Inflammatory macrophage treated with lipopolysaccharide for 4 hours (primary cell): ENCODE measurements at regions not wholly inside any gene's neighbourhood (a gene's known extent, or its start where the extent isn't known, plus 50 kb on each side); places are given as distances from the start of the nearest gene placed in this dataset.

Source experiments
- DNase-seq: peaks from one replicate; pipeline ENCODE4 v3.0.0-alpha.2; 2020

DNA sequence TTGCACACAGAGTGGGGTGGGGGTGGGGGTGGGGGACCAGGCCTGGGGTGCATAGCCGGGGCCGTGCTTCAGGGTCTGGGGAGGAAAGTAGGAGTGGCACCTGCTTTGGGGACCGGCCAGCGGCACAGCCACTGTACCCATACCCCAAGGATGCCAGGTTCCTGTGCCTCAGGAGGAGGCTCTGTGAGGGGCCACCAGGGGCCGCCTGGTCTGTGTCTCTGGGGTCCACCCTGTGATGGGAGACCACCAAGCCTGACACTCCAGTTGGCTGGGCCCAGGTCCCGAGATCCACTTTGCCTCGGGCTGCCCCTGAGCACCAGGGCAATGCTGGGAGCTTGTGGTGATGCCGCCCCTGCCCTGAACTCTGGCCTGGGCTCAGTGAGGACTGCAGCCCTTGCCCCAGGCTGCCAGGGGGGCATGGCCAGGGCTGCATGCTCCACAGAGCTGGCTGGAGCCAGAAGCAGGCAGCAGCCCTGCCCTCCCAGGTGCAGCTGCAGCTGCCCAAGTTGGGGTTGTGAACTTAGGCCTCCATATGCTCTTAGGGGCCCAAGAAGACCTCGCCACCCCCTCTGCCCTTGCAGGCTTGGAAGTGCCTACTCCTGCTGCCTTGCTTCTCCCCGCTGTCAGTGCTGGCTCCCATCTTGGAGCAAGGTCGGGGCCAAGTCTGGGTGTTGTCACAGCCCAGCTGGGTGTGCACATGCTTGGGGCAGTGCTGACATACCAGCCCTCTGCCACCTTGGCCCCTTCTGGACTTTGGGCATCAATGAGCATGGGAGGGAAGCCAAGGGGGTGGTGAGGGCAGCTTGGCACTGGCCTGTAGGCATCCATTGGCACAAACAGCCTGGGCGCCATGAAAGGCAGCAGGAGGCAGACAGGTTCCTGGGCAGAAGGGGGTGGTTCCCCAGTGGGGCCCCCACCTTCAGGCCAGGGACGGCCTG lies 123.3 kb upstream of the THY1 start:
- no peak for DNase-seq

DNA sequence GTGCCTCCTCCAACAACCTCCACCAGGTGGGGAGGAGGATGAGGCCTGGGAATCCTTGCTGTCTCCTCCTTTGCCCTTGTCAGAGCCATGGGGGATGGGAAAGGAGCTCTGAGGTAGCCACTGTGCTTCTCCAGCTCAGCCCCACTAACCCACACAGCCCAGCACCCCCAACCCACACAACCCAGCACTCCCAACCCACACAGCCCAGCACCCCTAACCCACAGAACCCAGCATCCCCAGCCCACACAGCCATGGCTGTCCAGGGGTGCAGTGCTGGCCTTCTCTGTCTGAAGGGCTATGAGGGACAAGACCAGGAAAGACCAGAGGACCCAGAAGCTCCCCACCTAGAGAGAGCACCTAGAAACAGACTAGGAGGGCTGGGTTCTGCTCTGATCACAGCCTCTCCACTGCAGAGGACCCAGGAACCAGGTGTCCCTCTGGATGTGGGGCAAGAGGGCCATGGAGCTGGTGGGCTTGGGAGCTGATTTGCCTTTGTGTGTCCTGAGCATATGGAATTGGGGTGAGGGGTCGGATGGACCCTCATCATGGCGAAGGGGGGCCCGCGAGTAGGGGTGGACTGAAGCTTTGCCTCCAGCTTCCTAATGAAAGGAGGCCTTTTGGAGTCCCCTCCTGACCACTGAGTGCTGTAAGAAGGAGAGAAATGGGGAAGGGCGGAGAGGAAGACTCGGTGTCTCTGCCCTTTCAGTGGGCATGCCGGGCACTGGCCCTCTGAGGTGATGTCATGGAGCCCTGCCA lies 117.6 kb upstream of the THY1 start:
- peak; percentile 23 for DNase-seq

DNA sequence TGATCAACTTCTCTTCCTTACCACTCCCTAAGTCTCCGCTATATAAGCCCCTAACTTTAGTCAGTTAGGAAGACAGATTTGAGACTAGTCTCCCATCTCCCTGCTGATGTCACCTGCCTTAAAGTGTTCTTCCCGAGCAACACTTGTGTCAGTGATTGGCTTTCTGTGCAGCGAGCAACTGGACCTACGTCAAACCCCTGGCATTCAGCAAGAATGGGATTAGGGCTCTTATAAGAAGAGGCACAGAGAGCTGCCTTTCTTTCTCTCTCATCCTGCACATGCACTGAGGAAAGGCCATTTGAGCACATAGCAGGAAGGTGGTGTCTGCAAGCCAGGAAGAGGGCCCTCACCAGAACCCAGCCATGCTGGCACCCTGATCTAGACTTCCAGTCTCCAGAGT lies 116.6 kb upstream of the THY1 start:
- DNase-seq, result no peak

DNA sequence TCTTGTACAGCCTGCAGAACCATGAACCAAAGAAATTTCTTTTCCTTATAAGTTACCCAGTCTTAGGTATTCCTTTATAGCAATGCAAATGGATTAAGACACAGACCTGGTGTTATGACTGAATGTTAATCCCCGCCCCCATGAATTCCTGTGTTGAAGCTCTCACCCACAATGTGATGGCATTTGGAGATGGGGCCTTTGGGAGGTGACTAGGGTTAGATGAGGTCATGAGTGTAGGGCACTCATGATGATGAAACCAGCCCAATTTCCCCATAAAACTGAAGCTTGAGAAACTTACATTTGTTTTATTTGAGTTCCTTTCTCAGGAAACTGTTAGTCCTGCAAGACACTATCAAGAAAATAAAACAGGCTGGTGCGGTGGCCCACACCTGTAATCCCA lies 115.8 kb upstream of the THY1 start:
- DNase-seq, result peak; percentile 96

DNA sequence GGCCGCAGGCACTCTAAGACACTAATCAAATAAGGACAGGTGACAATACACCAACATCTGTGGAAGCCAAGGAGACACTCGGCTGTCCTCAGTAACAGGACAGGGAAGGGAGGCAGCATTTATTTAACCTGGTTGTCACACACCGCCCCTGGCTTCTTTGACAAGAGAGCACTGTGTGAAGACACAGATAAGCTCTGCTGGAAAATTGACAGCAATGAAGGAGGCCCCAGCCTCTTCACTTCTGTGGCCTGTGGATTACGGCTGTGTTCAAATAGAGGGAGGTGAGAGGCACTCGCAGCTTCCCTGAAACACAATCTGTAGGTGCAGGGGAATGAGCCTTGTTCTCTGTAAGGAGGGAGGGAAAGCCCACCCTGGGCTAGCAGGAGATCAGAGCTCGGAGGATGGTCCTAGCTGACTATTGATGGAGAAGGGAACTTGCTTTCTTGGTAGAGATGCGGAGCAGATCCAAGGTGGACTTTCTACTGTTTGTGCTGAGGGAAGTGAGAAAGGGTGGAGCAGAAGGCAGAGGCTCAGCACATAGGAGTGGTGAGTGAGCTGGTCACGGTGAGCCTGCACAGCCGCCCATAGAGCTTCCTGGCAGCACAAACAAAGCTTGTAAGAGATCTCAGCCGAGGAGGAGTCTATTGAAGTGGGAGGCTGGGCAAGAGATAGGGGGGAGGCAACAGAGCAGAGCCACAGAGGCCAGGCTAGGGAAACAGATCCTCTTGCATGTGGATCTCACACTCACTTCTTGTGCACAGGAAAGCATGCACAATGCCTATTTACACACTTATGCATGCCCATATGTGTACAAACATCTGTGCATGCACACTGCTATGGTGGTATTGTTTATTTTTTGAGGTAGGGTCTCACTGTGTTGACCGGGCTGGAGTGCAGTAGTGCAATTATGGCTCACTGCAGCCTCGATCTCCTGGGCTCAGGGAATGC lies 114.6 kb upstream of the THY1 start:
- DNase-seq, result no peak

DNA sequence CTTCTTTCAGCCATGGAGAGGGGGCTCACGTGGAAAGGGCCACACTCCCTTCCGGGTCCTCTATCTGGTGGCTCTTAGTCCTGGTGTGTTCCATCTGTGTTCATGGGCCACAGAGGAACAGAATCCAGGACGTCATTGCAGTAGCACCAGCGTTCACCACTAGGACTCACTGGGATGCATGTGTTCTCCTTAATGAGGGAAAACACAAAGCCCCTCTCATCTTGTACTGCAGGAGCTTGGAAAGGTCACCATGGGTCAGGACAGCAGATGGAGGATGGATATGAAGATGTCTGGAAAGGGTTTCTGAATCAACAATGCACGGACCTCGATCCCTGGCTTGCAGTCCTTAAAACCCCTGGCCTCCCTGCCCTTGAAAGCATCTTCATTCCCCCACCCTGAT lies 113.8 kb upstream of the THY1 start:
- DNase-seq, result no peak

DNA sequence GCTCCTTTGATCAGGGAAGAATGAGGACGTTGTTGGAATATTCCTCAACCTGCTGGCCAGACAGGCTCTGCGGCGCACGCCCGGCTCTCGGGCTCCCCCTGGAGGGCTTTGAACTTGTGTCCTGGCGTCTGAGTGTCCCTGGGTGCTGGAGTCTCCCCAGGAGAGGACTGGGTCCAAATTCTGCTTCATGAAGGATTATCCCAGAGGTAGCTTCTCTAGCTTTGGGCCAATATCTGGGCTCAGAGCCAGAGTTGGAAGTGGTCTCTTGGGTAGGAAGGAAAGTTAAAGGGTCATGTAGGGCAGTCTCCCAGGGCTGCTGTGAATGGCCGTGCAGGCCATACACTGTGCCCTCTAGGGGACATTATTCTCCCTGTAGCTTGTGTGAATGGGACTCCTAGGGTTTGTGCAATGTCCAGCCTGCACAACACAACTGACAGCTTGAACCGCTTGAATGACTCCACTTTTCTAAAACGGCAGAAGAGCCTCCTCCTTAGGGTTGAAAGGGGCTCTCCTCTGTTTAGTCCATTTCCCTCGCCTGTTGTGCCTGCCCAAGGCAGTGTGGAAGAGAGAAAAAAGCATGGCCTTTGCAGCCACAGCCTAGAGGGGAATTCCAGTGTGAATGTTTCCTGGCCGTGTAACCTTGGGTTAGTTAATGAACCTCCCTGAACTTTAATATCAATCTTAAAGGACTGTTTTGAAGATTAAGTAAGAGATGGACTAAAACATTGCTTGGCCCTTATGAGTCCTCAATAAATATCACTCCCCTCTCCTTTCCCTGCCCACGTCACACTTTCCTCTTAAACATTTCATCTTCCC lies 111.2 kb upstream of the THY1 start:
- DNase-seq, result peak; percentile 76

DNA sequence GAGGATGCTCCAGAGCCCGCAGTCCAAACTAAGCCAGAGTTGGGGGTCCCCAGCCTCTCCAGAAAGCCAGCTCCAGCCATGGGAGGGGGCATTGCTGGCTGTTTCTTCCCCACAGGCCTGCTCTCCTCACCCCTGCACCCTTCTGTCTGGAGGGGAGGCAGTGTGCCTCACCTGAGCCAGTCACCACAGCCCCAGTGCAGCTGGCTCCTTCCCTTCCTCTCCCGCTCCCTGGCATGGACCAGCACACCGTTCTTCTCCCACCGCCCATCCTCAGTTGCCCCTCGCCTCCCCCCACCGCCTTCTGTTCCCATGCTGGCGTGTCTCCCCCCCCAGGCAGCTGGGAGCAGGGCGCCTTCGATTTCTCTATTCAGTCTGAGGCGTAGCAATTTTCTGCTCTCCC lies 110.5 kb upstream of the THY1 start:
- DNase-seq, result no peak

DNA sequence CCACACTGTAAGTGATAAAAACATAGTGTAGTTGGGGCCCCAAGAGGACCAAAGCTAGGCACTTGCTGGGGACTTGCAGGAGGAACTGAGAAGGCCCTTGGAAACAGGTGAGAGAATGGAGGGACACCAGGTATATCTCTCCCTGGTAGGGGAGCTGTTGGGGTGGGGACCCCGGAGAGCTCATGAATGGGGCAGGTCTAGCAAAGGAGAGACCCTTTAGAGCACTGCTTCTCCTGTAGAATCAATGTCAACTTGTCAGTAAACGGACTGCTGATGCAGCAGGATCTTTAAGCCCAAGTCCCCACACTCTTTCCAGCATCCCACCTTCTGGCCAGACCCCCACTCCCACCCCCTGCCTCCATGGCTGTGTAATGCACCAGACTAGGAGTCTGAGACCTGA lies 109.6 kb upstream of the THY1 start:
- no peak for DNase-seq

DNA sequence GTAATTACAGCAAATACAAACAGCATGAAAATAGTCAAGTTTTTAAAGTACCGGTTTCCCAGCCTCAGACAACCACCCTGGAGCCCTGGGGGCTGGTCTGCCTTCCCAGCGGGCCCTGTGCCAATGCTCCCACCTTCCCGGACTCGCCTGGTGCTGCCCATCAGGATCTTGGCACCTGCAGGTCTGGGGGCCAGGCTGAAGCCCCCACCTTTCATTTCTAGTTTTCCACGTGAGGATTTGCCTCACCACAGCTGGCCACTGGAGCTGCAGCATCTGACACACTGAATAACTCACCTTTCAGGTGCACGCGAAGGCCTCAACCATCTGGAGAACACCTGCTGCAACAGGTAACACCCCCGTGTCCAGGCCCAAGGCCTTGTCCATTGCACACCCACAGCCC lies 108.7 kb upstream of the THY1 start:
- no peak for DNase-seq

DNA sequence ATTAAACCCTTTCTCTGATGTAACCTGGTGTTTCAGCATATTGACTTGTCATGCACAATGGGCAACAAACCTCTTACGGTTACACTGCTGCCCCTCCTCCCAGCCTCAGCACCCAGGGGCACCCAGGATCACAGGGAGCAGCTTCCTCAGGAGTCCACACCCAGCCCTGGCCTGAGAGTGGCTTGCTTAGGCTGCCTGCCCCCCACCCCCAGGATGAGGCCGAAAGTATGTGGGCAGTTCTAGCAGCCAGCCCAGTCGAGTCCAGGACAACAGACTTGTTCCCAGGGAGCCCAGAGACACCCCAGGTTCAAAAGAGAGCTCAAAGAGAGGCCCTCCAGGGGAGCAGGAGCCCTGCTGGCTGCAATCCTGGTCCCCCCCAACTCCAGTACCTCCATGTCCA lies 108.1 kb upstream of the THY1 start:
- DNase-seq, result no peak

DNA sequence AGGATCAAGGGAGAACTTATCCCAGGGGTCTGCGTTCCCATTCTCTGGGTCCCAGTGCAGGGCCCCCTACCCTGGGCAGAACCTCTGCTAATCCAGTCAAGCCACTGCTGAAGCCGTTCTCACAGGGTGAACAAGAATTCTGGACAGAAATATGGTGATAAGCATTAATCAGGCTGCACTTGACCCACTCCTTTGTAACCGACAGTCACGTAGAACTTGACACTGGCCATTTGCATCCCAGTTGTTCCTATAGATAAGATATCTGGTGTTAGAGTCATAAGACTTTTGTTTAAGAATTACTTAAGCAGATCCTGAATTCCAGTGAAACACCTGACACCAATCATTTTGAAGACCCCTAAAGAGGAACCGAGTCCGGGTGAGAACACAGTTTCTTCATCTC lies 107.5 kb upstream of the THY1 start:
- no peak for DNase-seq

DNA sequence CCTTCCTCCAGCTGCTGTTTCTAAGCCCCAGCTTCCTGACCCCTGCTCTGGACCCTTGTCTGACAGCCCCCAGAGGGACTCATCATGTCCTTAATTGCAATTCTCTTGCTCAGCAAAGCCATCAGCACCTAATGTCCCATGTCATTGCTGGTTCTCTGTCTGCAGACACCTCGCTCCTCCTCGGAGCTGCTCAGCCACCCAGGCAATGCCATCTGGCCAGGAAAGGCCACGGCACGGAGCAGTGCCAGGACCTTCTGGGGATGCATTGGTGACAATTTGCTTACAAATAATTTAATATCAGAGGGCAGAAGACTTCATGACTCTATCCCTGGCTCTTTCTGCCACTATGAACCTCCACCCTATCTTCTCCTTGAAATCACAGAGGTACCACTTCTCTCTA lies 107.0 kb upstream of the THY1 start:
- no peak for DNase-seq

DNA sequence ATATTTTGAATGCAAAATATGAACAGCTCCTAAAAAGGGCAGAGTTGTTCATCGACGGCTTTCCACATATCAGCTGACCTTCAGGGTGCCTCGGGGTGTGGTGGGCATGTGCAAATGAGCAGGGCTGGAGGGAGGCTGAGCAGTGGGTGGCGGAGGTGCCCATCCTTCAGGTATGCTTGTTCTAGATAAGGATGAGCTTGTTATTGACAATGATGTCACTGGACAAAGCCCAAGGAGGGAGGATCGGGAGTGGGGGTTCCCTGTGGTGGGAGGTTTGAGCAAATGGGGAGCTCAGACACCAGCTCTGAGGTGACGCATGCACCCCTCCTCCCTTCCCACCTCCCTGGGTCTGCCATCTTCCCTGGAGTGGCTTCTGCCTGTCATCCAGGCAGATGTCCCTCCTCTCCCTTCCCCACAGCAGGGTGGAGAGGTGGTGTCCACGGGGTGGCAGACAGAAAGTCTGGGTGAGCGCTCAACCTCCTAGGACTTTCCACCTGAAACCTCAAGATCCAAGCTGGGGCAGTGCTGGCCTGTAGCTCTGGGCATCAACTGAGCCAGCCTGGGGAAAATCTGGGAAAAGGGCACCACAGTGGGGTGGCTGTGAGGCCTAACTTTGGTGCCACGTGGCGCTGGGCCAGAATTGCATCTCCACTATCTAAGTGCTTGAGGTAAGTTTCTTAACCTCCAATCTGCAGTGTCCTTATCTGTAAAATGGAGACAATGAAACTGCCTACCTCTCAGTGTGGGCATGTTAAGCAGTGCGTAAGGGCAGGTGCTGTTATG lies 106.3 kb upstream of the THY1 start:
- DNase-seq, result no peak

DNA sequence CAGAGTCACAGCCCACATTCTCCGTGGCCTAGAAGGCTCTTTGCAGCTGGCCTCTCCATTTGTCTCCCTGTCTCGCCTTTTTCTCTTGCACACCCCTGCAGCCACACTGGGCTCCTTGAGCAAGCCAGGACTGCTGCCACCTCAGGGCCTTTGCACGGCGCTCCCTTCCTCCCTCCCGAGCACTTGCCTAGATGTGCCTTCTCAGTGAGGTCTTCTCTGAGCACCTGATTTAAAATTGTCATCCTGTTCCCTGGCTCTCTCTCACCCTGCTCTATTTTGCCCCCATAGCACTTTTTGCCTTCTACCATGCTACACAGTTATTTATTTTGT lies 102.9 kb upstream of the THY1 start:
- DNase-seq, result no peak

DNA sequence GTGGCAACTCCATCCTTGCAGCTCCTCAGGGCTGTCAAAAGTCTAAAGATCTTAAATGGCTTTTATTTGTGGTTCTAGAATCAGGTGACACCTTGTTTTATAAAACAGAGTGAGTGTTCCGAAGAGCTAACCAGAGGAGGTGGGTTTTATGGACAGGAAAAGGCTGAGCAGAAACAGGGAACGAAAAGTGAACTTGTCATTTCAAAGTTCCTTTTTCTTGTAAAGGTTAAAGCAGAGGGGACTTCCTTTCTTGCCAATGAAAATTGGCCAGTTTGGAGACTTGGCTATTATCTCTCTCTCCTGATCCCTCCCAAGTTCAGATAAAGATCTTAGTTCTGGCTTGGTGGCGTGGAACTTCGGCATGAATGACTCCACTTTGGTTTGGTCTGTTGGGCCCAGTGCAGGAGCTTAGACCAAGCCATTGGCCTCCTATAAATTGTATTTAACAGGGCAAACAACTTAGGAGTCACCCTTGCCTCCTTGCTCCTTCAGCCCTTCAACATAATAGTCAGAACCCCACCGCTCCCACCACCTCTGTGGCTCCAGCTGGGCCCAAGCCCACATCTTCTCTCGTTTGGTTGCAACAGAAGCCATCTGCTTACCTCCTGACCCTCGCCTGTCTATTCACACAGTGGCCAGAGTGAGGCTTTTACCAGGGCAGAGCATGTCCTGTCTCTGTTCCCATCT lies 102.4 kb upstream of the THY1 start:
- DNase-seq, result peak; percentile 91

DNA sequence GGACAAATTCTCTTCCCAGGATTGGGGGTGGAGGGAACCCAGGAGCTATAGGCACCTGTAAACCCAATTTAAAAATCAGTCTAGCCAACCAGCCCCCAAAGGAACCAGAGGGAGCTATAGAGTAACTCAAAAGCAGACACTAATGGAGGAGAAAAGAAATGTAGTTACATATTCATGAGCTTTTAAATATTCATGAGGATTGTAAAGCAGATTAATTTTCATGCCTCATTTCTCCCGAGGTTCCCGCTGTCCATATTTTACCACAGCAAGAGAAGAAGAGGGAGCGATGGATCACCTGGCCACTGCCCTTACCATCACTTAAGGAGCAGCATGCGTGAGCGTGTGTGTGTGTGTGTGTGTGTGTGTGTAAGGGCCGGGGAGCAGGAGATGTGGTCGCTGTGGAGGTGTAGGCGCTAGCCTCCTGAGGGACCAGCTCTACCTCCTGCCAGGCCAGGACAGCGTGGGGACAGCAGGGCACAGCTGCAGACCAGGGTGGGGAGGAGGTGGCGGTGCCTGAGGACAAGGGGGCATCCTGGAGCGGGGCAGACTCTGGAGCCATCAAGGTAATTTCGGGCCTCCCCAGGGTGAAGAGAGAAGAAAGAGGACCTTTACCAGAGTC lies 100.7 kb upstream of the THY1 start:
- no peak for DNase-seq

DNA sequence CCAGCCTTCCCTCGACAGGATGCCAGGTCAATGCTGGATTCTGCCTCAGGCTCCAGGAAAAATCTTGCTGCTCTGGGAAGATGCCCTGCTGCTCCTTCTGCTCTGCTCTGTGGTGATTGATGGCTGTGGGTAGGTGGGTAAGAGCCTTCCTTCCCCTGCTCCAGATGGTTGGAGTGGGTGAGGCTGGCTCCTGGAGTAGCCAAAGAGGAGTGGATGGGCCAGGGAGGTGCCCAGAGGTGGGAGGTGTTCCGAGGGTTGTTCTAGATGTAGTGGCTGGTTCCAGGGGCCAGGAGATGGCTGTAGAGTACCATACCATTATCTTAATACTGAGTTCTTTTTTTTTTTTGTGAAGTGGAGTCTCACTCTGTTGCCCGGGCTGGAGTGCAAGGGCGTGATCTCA lies 99.6 kb upstream of the THY1 start:
- DNase-seq, result no peak

DNA sequence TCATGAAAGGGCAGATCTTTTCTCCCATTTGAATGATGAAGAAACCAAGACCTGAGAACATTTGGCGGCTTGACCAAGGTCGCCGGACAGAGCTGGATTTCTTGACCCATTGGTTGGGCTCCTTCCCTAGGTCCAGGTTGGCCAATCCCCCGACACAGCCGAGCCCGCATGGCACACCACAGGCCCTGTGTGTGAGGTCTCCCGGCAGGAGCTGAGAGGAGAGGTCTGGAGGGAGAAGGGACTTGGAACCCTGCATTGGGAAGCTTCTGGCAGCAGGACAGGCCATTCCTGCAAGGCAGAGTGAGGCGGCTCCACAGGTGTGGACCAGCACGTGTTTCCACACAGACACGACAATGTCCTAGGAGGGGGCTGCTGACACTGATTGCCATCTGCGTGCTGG lies 98.6 kb upstream of the THY1 start:
- no peak for DNase-seq

DNA sequence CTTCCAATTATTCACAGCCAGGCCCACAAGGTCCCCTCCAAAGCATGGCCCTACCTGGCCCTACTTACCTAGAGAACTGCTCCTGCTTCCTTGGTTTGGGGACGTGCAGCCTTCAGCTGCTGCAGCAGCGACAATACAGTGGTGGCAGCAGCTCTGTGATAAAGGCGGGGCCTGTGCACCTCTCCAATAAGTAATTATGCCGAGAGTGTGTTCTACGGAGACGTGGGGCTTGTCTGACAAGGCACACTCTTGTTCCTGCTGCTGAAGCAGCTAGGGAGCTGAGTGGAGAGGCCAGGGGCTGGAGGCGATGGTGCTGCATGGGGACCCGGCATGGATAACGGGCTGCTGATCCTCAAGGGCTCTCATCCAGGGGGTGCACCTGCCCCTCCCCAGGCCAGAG lies 98.0 kb upstream of the THY1 start:
- no peak for DNase-seq

DNA sequence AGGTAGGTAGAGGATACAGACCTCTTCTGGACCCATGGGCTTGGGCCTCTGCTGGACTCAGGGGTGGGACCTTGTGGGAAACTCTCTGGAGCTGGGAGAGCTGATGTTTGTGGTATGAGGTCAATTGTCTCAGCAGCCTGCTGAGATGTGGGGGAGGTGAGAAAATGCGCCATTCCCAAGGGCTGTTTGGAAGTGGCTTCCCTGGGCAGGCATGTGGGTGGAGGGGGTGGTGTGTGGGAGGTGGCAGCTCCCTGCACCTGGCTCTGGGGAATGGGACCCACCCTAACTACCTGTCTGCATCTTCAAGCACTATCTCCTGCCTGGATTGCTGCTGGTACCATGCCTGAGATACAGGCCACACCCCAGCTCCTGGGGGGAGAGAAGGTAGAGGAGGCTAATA lies 97.4 kb upstream of the THY1 start:
- no peak for DNase-seq
